Lower lobe of right lung (tissue), 2 donors: ENCODE measurements at regions not wholly inside any gene's neighbourhood (a gene's known extent, or its start where the extent isn't known, plus 50 kb on each side); places are given as distances from the start of the nearest gene placed in this dataset.
"Not testable (repeated sequence)": the region's sequence is repeated elsewhere in the genome, so short reads cannot be mapped to it uniquely, and the experiment has no call there.

ENCODE experiments used
- ATAC-seq, 2 donors: fragments of 200-7000 bp; cut with Tn5 transposase; one replicate each; pipeline ENCODE4 v1.9.1; 2020 to 2022; ENCODE audit warnings: mild to moderate bottlenecking in 2 of 2, moderate library complexity in 2 of 2
- DNase-seq: peaks from one replicate; pipeline ENCODE4 v3.0.0-alpha.2; 2020
- H3K27ac ChIP-seq: fragments of 200-600 bp; one replicate; pipeline ENCODE4 v1.8.0; 2022
- H3K27me3 ChIP-seq: fragments of 200-600 bp; one replicate; pipeline ENCODE4 v1.8.0; 2022; ENCODE audit warnings: low read depth
- H3K36me3 ChIP-seq: fragments of 200-600 bp; one replicate; pipeline ENCODE4 v1.8.0; 2022; ENCODE audit warnings: mild to moderate bottlenecking
- H3K4me1 ChIP-seq: fragments of 200-600 bp; one replicate; pipeline ENCODE4 v1.8.0; 2022
- H3K4me3 ChIP-seq: fragments of 200-600 bp; one replicate; pipeline ENCODE4 v1.8.0; 2022; ENCODE audit warnings: mild to moderate bottlenecking
- H3K9me3 ChIP-seq: fragments of 200-600 bp; one replicate; pipeline ENCODE4 v1.8.0; 2022
- intact Hi-C: fragments of 100-400 bp; cut with DNase I; formaldehyde crosslinking; loops from one replicate; pipeline ENCODE4 v1.11.0; 2022
- TF ChIP-seq, protein P1 (sequence below): fragments of 200-600 bp; IDR thresholded peaks from one replicate; pipeline ENCODE4 v1.8.0; 2022; ENCODE audit warnings: antibody characterized with exemption, mild to moderate bottlenecking
- donor health status: DM: no; HTN: yes; CAD: no; lungs with severe emphysema.

DNA sequence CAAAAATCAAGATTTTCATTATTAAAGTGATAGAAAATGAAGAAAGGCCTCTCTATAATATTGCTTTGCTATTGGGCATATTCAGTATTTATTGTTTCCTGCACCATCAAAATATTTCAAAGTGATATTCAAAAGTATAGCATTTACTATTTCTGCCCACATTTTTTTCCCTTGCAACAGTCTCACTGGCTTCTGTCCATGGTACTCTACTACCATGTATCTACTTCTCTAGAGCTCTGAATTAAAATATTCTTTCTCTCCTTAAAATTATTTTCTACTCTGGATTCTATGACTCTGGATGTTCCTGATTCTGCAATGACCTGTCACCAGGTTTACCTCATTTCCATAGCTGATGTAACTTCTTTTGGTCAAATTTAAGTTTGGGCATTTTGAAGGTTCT is 1508.3 kb upstream of the PRR20A start:
- intact Hi-C loops: no loop called here
- Histone ChIP-seq H3K4me1 (no peaks in the 10 kb centered on the region), H3K27me3 (no peaks in the 10 kb centered on the region), H3K36me3 (no peaks in the 10 kb centered on the region), H3K4me3 (no peak overlapping the region), H3K9me3 (no peaks in the 10 kb centered on the region), H3K27ac (no peak overlapping the region)
- no peak for DNase-seq
- no peak for ATAC-seq
- TF ChIP-seq, protein P1, sequence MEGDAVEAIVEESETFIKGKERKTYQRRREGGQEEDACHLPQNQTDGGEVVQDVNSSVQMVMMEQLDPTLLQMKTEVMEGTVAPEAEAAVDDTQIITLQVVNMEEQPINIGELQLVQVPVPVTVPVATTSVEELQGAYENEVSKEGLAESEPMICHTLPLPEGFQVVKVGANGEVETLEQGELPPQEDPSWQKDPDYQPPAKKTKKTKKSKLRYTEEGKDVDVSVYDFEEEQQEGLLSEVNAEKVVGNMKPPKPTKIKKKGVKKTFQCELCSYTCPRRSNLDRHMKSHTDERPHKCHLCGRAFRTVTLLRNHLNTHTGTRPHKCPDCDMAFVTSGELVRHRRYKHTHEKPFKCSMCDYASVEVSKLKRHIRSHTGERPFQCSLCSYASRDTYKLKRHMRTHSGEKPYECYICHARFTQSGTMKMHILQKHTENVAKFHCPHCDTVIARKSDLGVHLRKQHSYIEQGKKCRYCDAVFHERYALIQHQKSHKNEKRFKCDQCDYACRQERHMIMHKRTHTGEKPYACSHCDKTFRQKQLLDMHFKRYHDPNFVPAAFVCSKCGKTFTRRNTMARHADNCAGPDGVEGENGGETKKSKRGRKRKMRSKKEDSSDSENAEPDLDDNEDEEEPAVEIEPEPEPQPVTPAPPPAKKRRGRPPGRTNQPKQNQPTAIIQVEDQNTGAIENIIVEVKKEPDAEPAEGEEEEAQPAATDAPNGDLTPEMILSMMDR: no peak

DNA sequence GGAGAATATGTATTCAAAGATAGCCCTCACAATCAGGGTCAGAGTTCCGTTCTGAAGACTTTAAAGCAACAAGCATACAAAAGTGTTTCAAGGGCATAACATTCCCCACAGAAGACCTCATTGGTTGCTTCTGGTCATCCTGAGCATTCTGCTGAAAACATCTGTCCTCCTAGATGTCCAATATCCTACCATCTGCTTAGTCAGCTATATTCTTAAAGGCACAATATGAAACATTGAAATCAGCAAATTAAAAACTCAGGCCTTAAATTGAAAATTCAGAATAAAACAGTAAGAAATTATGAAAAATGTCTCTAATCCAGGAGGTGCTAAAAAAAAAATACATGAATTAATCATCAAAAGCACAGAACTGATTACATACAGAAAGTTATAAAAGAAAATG is 1491.2 kb upstream of the PRR20A start:
- no peak overlapping the region for H3K27ac ChIP-seq
- intact Hi-C loops: no loop called here
- no peak for ATAC-seq
- no peak overlapping the region for H3K4me3 ChIP-seq
- H3K36me3 ChIP-seq: no peaks in the 10 kb centered on the region
- no peaks in the 10 kb centered on the region for H3K9me3 ChIP-seq
- TF ChIP-seq, protein P1: no peak
- no peaks in the 10 kb centered on the region for H3K27me3 ChIP-seq
- DNase-seq: no peak
- no peaks in the 10 kb centered on the region for H3K4me1 ChIP-seq

DNA sequence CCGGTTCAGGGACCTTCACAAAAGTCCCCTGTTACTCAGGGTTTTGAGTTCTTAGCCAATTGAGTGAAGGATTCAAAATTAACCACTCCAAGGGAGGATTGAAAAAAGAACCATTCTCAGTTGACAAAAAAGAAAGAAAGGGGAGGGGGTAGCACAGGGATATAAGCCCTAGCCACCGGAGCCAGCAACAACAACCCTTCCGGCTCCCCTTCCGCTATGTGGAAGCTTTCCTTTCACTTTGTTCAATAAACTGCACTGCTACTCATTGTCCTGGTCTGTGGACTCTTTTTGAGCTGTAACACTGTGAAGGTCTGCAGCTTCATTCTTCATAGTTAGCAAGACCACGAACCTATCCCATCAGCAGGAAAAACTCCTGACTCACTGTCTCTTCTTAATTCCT is 1488.1 kb upstream of the PRR20A start:
- TF ChIP-seq, protein P1: no peak
- DNase-seq (no peak), ATAC-seq (no peak)
- H3K4me3 ChIP-seq: no peak overlapping the region
- no peaks in the 10 kb centered on the region for H3K9me3 ChIP-seq
- no peak overlapping the region for H3K27ac ChIP-seq
- H3K36me3 ChIP-seq: no peaks in the 10 kb centered on the region
- H3K27me3 ChIP-seq: no peaks in the 10 kb centered on the region
- intact Hi-C loops: no loop called here
- no peaks in the 10 kb centered on the region for H3K4me1 ChIP-seq

DNA sequence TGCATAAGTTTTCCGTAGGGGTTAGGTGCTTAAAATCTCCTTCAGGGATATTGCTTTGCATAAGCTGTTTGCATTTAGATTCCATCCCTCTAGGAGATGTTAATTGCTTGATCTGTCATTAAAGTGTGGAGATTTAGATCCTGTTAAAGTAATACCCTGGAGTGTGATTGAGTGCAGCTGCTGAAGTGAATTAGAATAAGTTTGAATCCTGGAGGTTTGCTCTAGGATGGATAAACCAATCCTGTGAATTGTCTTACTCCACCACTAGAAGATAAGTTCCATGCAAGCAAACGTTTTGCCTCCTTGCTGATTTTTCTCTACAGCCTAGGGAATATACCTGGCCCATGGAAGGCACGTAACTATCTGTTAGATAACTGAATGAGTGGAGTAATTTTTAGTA is 1487.2 kb upstream of the PRR20A start:
- H3K27ac ChIP-seq: no peak overlapping the region
- no peak for ATAC-seq
- H3K9me3 ChIP-seq: no peaks in the 10 kb centered on the region
- DNase-seq: no peak
- no peaks in the 10 kb centered on the region for H3K36me3 ChIP-seq
- TF ChIP-seq, protein P1: no peak
- no peaks in the 10 kb centered on the region for H3K4me1 ChIP-seq
- intact Hi-C loops: no loop called here
- H3K4me3 ChIP-seq: no peak overlapping the region
- H3K27me3 ChIP-seq: no peaks in the 10 kb centered on the region

DNA sequence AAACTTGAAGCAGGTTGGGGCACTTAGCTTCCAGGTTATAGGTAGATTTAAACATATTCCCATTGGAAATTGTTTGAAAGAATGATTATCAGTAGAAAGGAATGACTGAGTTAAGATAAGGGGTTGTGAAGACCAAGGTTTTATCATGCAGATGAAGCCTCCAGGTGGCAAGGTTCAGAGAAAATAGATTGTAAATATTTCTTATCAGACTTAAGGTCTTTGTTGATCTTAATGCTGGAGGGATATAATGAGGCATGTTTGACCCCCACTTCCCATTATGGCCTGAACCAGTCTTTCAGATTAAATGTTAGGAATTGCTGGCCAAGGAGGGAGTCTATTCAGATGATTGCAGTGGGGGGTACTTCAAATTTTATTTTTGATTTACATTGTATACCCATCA is 1486.5 kb upstream of the PRR20A start:
- intact Hi-C loops: no loop called here
- no peaks in the 10 kb centered on the region for H3K36me3 ChIP-seq
- no peaks in the 10 kb centered on the region for H3K9me3 ChIP-seq
- no peak overlapping the region for H3K27ac ChIP-seq
- H3K4me1 ChIP-seq: no peaks in the 10 kb centered on the region
- H3K4me3 ChIP-seq: no peak overlapping the region
- no peaks in the 10 kb centered on the region for H3K27me3 ChIP-seq
- DNase-seq: no peak
- TF ChIP-seq, protein P1: no peak
- ATAC-seq: no peak

DNA sequence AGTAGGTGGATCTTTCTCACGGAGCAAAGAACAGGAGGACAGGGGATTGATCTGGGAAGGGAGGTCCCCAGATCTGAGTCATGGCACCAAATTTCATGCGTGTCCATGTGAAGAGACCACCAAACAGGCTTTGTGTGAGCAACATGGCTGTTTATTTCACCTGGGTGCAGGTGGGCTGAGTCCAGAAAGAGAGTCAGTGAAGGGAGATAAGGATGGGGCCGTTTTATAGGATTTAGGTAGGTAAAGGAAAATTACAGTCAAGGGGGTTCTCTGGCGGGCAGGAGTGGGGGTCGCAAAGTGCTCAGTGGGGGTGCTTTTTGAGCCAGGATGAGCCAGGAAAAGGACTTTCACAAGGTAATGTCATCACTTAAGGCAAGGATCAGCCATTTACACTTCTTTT is 1480.5 kb upstream of the PRR20A start:
- ATAC-seq, intact Hi-C loops: not testable (repeated sequence)

More for the DNA sequence above, 1480.5 kb upstream of the PRR20A start:
- not testable (repeated sequence) for H3K36me3 ChIP-seq, H3K4me1 ChIP-seq, H3K27me3 ChIP-seq, DNase-seq, H3K27ac ChIP-seq, H3K4me3 ChIP-seq, H3K9me3 ChIP-seq
